ENCODE measurements at regions not wholly inside any gene's neighbourhood (a gene's known extent, or its start where the extent isn't known, plus 50 kb on each side); places are given as distances from the start of the nearest gene placed in this dataset.

- no peak for DNase-seq (ENCODE audit: low read depth)
- no peak overlapping the region for H3K4me3 ChIP-seq (ENCODE audit: low read length)
- TF ChIP-seq, protein P1, sequence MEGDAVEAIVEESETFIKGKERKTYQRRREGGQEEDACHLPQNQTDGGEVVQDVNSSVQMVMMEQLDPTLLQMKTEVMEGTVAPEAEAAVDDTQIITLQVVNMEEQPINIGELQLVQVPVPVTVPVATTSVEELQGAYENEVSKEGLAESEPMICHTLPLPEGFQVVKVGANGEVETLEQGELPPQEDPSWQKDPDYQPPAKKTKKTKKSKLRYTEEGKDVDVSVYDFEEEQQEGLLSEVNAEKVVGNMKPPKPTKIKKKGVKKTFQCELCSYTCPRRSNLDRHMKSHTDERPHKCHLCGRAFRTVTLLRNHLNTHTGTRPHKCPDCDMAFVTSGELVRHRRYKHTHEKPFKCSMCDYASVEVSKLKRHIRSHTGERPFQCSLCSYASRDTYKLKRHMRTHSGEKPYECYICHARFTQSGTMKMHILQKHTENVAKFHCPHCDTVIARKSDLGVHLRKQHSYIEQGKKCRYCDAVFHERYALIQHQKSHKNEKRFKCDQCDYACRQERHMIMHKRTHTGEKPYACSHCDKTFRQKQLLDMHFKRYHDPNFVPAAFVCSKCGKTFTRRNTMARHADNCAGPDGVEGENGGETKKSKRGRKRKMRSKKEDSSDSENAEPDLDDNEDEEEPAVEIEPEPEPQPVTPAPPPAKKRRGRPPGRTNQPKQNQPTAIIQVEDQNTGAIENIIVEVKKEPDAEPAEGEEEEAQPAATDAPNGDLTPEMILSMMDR (IDR thresholded peaks at IDR 0.05; ENCODE audit: insufficient read depth, low read depth, low read length, missing control alignments) = no peak
Observed at GRCh38 chr5:166200532-166200931, 2090.9 kb upstream of the WWC1 start.

- TF ChIP-seq, protein P1 (IDR thresholded peaks at IDR 0.05; ENCODE audit: insufficient read depth, low read depth, low read length, missing control alignments) = no peak
- no peak overlapping the region for H3K4me3 ChIP-seq (ENCODE audit: low read length)
- no peak for DNase-seq (ENCODE audit: low read depth)
Observed at GRCh38 chr5:166211640-166212039, 2079.8 kb upstream of the WWC1 start.

DNA sequence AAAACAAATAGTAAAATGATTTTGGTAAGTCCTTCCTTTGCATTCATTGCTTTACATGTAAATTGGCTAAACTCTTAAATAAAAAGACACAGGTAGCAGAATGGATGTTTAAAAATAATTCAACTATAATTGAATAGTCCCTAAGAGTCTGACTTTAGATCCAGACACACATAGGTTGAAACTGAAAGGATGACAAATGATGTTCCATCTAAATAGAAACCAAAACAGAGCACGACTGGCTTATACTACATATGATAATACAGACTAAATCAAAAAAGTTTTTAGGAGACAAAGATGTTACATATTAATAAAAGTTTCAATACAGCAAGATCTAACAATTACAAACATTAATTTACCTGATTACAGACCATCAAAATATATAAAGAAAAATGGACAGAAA lies 2055.1 kb upstream of the WWC1 start:
- H3K4me3 ChIP-seq (ENCODE audit: low read length) = no peak overlapping the region
- TF ChIP-seq, protein P1 (IDR thresholded peaks at IDR 0.05; ENCODE audit: insufficient read depth, low read depth, low read length, missing control alignments) = no peak
- no peak for DNase-seq (ENCODE audit: low read depth)

GRCh38 chr5:166240705-166241104 lies 2050.7 kb upstream of the WWC1 start:
- TF ChIP-seq, protein P1 (IDR thresholded peaks at IDR 0.05; ENCODE audit: insufficient read depth, low read depth, low read length, missing control alignments) = no peak
- no peak for DNase-seq (ENCODE audit: low read depth)
- H3K4me3 ChIP-seq (ENCODE audit: low read length) = no peak overlapping the region

DNA sequence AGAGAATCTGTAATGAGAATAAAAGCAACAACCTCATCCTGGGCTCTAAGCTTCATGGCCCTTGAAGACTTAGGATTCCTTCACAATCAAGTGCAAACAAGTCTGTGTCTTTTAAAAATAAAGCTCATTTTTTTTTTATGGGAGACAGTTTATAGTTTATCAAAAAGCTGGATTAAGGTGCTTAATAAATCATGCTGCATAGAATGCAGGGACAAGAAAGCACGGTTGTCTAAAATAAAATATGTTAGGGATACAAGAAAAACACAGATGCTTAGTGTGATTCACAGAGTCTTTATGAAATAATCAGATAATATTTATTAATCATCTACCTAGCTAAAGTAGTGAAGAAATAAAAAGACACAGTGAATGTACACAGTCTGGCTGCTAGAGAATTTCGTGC lies 2045.9 kb upstream of the WWC1 start:
- TF ChIP-seq, protein P1 (IDR thresholded peaks at IDR 0.05; ENCODE audit: insufficient read depth, low read depth, low read length, missing control alignments) = no peak
- DNase-seq (ENCODE audit: low read depth) = no peak
- H3K4me3 ChIP-seq (ENCODE audit: low read length) = no peak overlapping the region

DNA sequence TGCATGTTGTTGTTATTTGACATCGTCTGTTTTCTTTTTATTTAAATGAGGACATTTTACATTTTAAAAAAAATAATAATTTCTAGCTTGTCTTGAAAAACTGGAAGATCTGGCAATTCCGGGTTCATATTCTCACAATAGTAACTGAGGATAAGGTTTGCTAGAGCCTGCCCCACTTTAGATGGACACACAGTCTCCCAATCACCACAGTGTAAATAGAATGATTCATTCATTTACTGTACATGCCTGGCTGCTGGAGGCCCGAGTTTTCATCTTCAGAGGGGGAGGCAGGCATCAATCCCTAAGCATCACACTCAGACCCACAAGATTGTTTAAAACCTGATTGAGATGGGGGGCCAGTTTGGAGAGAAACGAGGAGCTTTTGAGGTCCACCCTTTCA lies 2039.7 kb upstream of the WWC1 start:
- no peak overlapping the region for H3K4me3 ChIP-seq (ENCODE audit: low read length)
- TF ChIP-seq, protein P1 (IDR thresholded peaks at IDR 0.05; ENCODE audit: insufficient read depth, low read depth, low read length, missing control alignments) = no peak
- peak; percentile 0 for DNase-seq (ENCODE audit: low read depth)

DNA sequence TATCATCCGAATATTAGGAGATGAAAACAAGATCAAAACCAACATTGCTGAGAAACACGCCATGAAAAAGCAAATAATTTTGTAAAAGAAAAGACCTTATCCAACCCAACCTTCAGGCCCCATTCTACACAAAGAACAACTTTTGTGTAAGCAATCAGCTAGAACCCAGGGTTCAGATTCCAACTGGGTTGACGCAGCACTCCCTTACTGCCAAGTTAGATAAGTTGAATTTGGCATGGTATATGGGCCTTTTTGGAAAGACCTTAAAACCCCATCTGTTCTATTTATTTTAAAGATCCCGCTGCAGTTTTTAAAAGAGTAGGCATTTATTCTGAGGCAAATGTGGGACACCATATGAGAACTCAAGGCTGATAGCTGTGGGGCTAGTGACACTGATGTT lies 2033.8 kb upstream of the WWC1 start:
- TF ChIP-seq, protein P1 (IDR thresholded peaks at IDR 0.05; ENCODE audit: insufficient read depth, low read depth, low read length, missing control alignments) = no peak
- no peak for DNase-seq (ENCODE audit: low read depth)

More for the DNA sequence above, 2033.8 kb upstream of the WWC1 start:
- H3K4me3 ChIP-seq (ENCODE audit: low read length) = no peak overlapping the region
